GM12878 (cell line): ENCODE measurements at regions not wholly inside any gene's neighbourhood (a gene's known extent, or its start where the extent isn't known, plus 50 kb on each side); places are given as distances from the start of the nearest gene placed in this dataset.

Experiments
- ATAC-seq: fragments of 200-7000 bp; cut with Tn5 transposase; 3 replicates; pipeline ENCODE4 v1.9.1; 2020; ENCODE audit warnings: mild to moderate bottlenecking, moderate library complexity
- BruUV-seq: library from RNA; stranded (reverse); fragments of 400-500 nt; replicated peaks from 2 replicates; lab custom pipeline; 2021; lab: Mats Ljungman, UMichigan
- CTCF ChIA-PET: fragments of 300-600 bp; sonication (Branson Sonifier 250); formaldehyde crosslinking; extraction: SDS; loops from one replicate; lab custom pipeline; 2021; ENCODE audit warnings: inconsistent platforms; lab: Yijun Ruan, JAX
- POLR2A ChIA-PET: fragments of 350-600 bp; formaldehyde crosslinking; extraction: SDS; loops from one replicate; lab custom pipeline; 2021; ENCODE audit warnings: inconsistent platforms; lab: Charles Lee
- RAD21 ChIA-PET: fragments of 300-600 bp; sonication (Branson Sonifier 250); formaldehyde crosslinking; loops from one replicate; lab custom pipeline; 2023; ENCODE audit warnings: antibody characterized with exemption; ENCODE audit not compliant: unreplicated experiment; lab: Charles Lee
- SMC1A ChIA-PET: fragments of 300-600 bp; sonication (Branson Sonifier 250); formaldehyde crosslinking; loops from one replicate; lab custom pipeline; 2023; ENCODE audit not compliant: unreplicated experiment, uncharacterized antibody; lab: Charles Lee
- DNase-seq: peaks from one replicate; pipeline ENCODE4 v3.0.0-alpha.2; 2011; ENCODE audit warnings: low read depth, low spot score
- FAIRE-seq: peaks from 3 replicates; lab custom pipeline; 2011; peaks lifted over from hg19 to GRCh38; lab: Jason Lieb, UNC
- H2AFZ ChIP-seq: 2 replicates; pipeline ENCODE4 v1.6.0; 2011; ENCODE audit warnings: low read depth, low read length, control low read depth; ENCODE audit not compliant: control insufficient read depth
- H3K27ac ChIP-seq: 2 replicates; pipeline ENCODE4 v1.5.1; 2011; ENCODE audit warnings: control low read depth; ENCODE audit not compliant: control insufficient read depth, insufficient read depth
- H3K27me3 ChIP-seq, 2 experiments: replicated peaks in 1 of 2; 2 replicates each; pipeline versions ENCODE4 v1.6.0 to v1.6.1; 2011; ENCODE audit warnings: low read length in 1 of 2; ENCODE audit not compliant: control insufficient read depth in 2 of 2, insufficient read depth in 2 of 2
- H3K36me3 ChIP-seq, 2 experiments: 2 replicates each; pipeline ENCODE4 v1.5.1; 2011; ENCODE audit warnings: low read length in 1 of 2; ENCODE audit not compliant: control insufficient read depth in 2 of 2, insufficient read depth in 2 of 2
- H3K4me1 ChIP-seq: 2 replicates; pipeline ENCODE4 v1.6.1; 2011; ENCODE audit warnings: mild to moderate bottlenecking, low read length, moderate library complexity, mixed read lengths; ENCODE audit not compliant: control insufficient read depth, insufficient read depth
- H3K4me2 ChIP-seq: 2 replicates; pipeline ENCODE4 v1.6.0; 2011; ENCODE audit warnings: control low read depth; ENCODE audit not compliant: control insufficient read depth, insufficient read depth
- H3K4me3 ChIP-seq: fragments of 200-600 bp; sonication (generic); 2 replicates; pipeline ENCODE4 v1.5.1; 2016
- H3K79me2 ChIP-seq: 2 replicates; pipeline ENCODE4 v1.6.0; 2011; ENCODE audit warnings: low read length; ENCODE audit not compliant: control insufficient read depth, insufficient read depth
- H3K9ac ChIP-seq: 2 replicates; pipeline ENCODE4 v1.8.0; 2011; ENCODE audit warnings: low read length, control low read depth, mixed read lengths; ENCODE audit not compliant: control insufficient read depth, insufficient read depth
- H3K9me3 ChIP-seq: replicated peaks from 3 replicates; pipeline ENCODE4 v1.5.1; 2011; ENCODE audit warnings: mild to moderate bottlenecking, low read length; ENCODE audit not compliant: control insufficient read depth, insufficient read depth
- H4K20me1 ChIP-seq: 2 replicates; pipeline ENCODE4 v1.6.0; 2011; ENCODE audit not compliant: control insufficient read depth, insufficient read depth
- CBFB ChIP-seq: IDR thresholded peaks from 2 replicates; pipeline ENCODE4 v1.6.1; 2016; ENCODE audit warnings: antibody characterized with exemption, low read depth
- CEBPB ChIP-seq, 2 experiments: fragments of 150-350 bp in 1 of 2; IDR thresholded peaks; 2 replicates each; pipeline ENCODE4 v1.6.1; 2012 to 2014; ENCODE audit warnings: low read depth in 2 of 2, low read length in 2 of 2, borderline replicate concordance in 1 of 2, inconsistent platforms in 1 of 2
- CHD2 ChIP-seq: IDR thresholded peaks from 2 replicates; pipeline ENCODE4 v1.6.1; 2011; ENCODE audit warnings: low read depth, low read length, improper control_type of control experiment, borderline replicate concordance
- EED ChIP-seq: sonication (generic); IDR thresholded peaks from 2 replicates; pipeline ENCODE4 v1.6.1; 2016; ENCODE audit warnings: antibody characterized with exemption, low read depth
- EZH2 ChIP-seq: IDR thresholded peaks from 2 replicates; pipeline ENCODE4 v1.6.1; 2012; ENCODE audit warnings: low read depth, mild to moderate bottlenecking, control low read depth, inconsistent platforms, low read length, borderline replicate concordance; ENCODE audit not compliant: control insufficient read depth
- MTA3 ChIP-seq: IDR thresholded peaks from 2 replicates; pipeline ENCODE4 v1.6.1; 2012; ENCODE audit warnings: low read length, inconsistent platforms, borderline replicate concordance
- NFXL1 ChIP-seq: fragments of 450-650 bp; IDR thresholded peaks from 2 replicates; pipeline ENCODE4 v1.6.1; 2017; ENCODE audit warnings: antibody characterized with exemption, mild to moderate bottlenecking, borderline replicate concordance
- PAX8 ChIP-seq: fragments of 450-650 bp; IDR thresholded peaks from 2 replicates; pipeline ENCODE4 v1.6.1; 2017; ENCODE audit warnings: mild to moderate bottlenecking, moderate library complexity
- REST ChIP-seq: IDR thresholded peaks from 2 replicates; pipeline ENCODE4 v1.6.1; 2012; ENCODE audit warnings: mild to moderate bottlenecking, low read depth, low read length
- TAF1 ChIP-seq: IDR thresholded peaks from 2 replicates; pipeline ENCODE4 v1.6.1; 2011; ENCODE audit warnings: mild to moderate bottlenecking, low read depth, low read length, borderline replicate concordance
- TCF3 ChIP-seq: IDR thresholded peaks from 2 replicates; pipeline ENCODE4 v1.6.1; 2012; ENCODE audit warnings: low read depth, mild to moderate bottlenecking, low read length, borderline replicate concordance; ENCODE audit not compliant: insufficient read depth
- ZNF274 ChIP-seq: IDR thresholded peaks from one replicate; pipeline ENCODE4 v1.8.0; 2011; ENCODE audit not compliant: insufficient read length, insufficient read depth
- ZSCAN29 ChIP-seq: fragments of 450-650 bp; IDR thresholded peaks from 2 replicates; pipeline ENCODE4 v1.6.1; 2017; ENCODE audit warnings: mild to moderate bottlenecking, moderate library complexity
- WGBS: methylation state at CpG from one replicate; pipeline ENCODE4 v1.1.6; 2016; ENCODE audit warnings: low lambda C conversion rate; ENCODE audit not compliant: insufficient replicate concordance, insufficient coverage; ENCODE audit errors: missing lambda C conversion rate; 5-methylcytosine and 5-hydroxymethylcytosine counted together
- in situ Hi-C: fragments of 300-500 bp; cut with MboI; formaldehyde crosslinking; loops from 9 replicates; pipeline ENCODE4 v1.14.3; 2018; ENCODE audit warnings: mixed read lengths
- intact Hi-C: fragments of 100-400 bp; cut with micrococcal nuclease; formaldehyde crosslinking; loops from one replicate; pipeline ENCODE4 v1.14.2; 2022; ENCODE audit not compliant: unreplicated experiment
- TF ChIP-seq, protein P1 (sequence below): IDR thresholded peaks from 2 replicates; pipeline ENCODE4 v1.6.1; 2012; ENCODE audit warnings: low read depth, low read length, improper control_type of control experiment
- TF ChIP-seq, protein P2 (sequence below): IDR thresholded peaks from 2 replicates; pipeline ENCODE4 v1.6.1; 2011; ENCODE audit warnings: low read depth, low read length, improper control_type of control experiment, borderline replicate concordance

DNA sequence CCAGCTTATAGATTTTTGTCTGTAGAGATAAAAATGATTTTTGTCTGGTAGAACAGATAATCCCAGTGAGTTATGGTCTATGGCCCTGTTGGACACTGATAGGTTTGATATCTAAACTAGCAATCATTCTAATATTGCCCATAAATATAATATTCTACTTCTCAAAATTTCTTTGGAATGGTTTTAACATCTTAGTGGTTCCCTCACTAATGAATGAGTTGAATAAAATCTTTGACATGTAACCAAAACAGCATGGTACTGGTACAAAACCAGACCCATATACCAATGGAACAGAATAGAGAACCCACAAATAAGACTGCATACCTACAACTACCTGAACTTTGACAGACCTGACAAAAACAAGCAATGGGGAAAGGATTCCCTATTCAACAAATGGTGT lies 219.7 kb downstream of the SEC61B start (continued):
- TF ChIP-seq TCF3 (no peak), CHD2 (no peak), EED (no peak), CEBPB (IDR thresholded peaks at IDR 0.05; ENCODE audit: borderline replicate concordance in 1 of 2, low read depth in 2 of 2, low read length in 2 of 2) (no peak), REST (no peak), MTA3 (no peak), ZNF274 (no peak)
- TF ChIP-seq, protein P1, sequence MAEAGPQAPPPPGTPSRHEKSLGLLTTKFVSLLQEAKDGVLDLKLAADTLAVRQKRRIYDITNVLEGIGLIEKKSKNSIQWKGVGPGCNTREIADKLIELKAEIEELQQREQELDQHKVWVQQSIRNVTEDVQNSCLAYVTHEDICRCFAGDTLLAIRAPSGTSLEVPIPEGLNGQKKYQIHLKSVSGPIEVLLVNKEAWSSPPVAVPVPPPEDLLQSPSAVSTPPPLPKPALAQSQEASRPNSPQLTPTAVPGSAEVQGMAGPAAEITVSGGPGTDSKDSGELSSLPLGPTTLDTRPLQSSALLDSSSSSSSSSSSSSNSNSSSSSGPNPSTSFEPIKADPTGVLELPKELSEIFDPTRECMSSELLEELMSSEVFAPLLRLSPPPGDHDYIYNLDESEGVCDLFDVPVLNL: no peak
- TF ChIP-seq, all 136 proteins: peak for 0

DNA sequence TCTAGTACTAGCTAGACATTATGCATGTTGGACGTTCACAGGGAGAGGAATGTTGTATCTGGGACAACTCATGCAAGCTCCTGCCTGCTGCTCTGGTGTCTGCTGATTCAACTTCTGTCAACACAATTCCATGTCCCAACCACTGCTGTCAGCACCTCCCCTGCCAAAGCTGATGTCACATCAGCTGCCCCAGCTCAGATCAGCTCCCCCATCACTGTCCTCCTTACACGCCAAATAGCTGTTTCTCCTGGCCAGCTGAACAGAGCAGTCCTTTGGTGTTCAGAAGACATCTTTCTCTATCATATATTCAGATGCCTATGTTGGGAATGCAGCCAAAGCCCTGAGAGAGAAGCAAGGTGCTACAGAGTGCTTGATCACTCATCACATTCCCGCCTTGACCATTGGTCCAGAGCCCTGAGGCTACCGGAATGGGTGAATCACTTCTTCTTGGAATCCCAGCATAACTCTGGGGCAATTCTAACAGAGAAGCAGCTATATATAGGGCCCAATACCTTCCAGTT lies 223.3 kb downstream of the SEC61B start:
- no peak for FAIRE-seq
- Histone ChIP-seq H3K4me3 (no peak overlapping the region), H2AFZ (no peak overlapping the region)
- WGBS: 47% methylated on average over 4 of the region's 4 CpGs
- BruUV-seq: no TSS peak
- TF ChIP-seq ZSCAN29 (no peak), NFXL1 (no peak), PAX8 (no peak), EZH2 (no peak), CBFB (no peak), TAF1 (no peak)
- TF ChIP-seq, protein P2, sequence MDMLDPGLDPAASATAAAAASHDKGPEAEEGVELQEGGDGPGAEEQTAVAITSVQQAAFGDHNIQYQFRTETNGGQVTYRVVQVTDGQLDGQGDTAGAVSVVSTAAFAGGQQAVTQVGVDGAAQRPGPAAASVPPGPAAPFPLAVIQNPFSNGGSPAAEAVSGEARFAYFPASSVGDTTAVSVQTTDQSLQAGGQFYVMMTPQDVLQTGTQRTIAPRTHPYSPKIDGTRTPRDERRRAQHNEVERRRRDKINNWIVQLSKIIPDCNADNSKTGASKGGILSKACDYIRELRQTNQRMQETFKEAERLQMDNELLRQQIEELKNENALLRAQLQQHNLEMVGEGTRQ: no peak
- TF ChIP-seq, all 136 proteins: peak for 0
- H3K4me2 ChIP-seq: no peak overlapping the region
- in situ Hi-C loops (no loop called here), intact Hi-C loops (no loop called here)
- ATAC-seq: no peak
- H3K9ac ChIP-seq: no peak overlapping the region
- H3K27ac ChIP-seq: no peak overlapping the region
- ChIA-PET CTCF (interaction anchor here (0.7 to 1.7 kb wide), 3 partner anchors 10 to 214 kb away, joined by 3 to 5 read pairs (median 3); no protein-coding TSS in a partner anchor), POLR2A (no interaction called here), RAD21 (interaction anchor here (1.4 kb wide), 1 partner anchor 14 kb away, joined by 3 read pairs; no protein-coding TSS in a partner anchor), SMC1A (interaction anchor here (0.8 to 0.9 kb wide), 2 partner anchors 11 to 43 kb away, joined by 4 to 5 read pairs; no protein-coding TSS in a partner anchor)
- no peaks in the 10 kb centered on the region for H4K20me1 ChIP-seq
- no peaks in the 10 kb centered on the region for H3K36me3 ChIP-seq
- DNase-seq: no peak
- H3K9me3 ChIP-seq: no peaks in the 10 kb centered on the region
- no peaks in the 10 kb centered on the region for H3K27me3 ChIP-seq
- no peaks in the 10 kb centered on the region for H3K4me1 ChIP-seq
- no peaks in the 10 kb centered on the region for H3K79me2 ChIP-seq
